EH (cell line): ENCODE measurements at regions not wholly inside any gene's neighbourhood (a gene's known extent, or its start where the extent isn't known, plus 50 kb on each side); places are given as distances from the start of the nearest gene placed in this dataset.

ENCODE experiments used
- DNase-seq: peaks from one replicate; pipeline ENCODE4 v3.0.0-alpha.2; 2015; ENCODE audit warnings: low read depth

- no peak for DNase-seq
These were observed 136.8 kb upstream of the ARL4C start for GRCh38 chr2:234633581-234634230.

GRCh38 chr2:234632527-234633391, 135.9 kb upstream of the ARL4C start:
- DNase-seq: peak; percentile 97

GRCh38 chr2:234631646-234632514, 135.0 kb upstream of the ARL4C start:
- DNase-seq: no peak

GRCh38 chr2:234630801-234631261, 133.9 kb upstream of the ARL4C start:
- DNase-seq: peak; percentile 33

GRCh38 chr2:234629596-234629995, 132.7 kb upstream of the ARL4C start:
- no peak for DNase-seq

- peak; percentile 24 for DNase-seq
These were observed 132.1 kb upstream of the ARL4C start for GRCh38 chr2:234628953-234629352.

- no peak for DNase-seq
These were observed 130.4 kb upstream of the ARL4C start for GRCh38 chr2:234627308-234627707.

- DNase-seq: no peak
These were observed 129.8 kb upstream of the ARL4C start for GRCh38 chr2:234626566-234627130.

- DNase-seq: no peak
These were observed 128.9 kb upstream of the ARL4C start for GRCh38 chr2:234625626-234626250.

GRCh38 chr2:234623521-234623991, 126.7 kb upstream of the ARL4C start:
- no peak for DNase-seq

GRCh38 chr2:234621120-234621519, 124.2 kb upstream of the ARL4C start:
- no peak for DNase-seq

- DNase-seq: no peak
These were observed 123.1 kb upstream of the ARL4C start for GRCh38 chr2:234620018-234620417.

GRCh38 chr2:234615643-234616356, 118.9 kb upstream of the ARL4C start:
- peak; percentile 41 for DNase-seq

GRCh38 chr2:234611209-234611608, 114.3 kb upstream of the ARL4C start:
- no peak for DNase-seq

- DNase-seq: no peak
These were observed 112.1 kb upstream of the ARL4C start for GRCh38 chr2:234608946-234609345.

GRCh38 chr2:234607691-234608090, 110.8 kb upstream of the ARL4C start:
- DNase-seq: no peak

GRCh38 chr2:234606896-234607295, 110.0 kb upstream of the ARL4C start:
- DNase-seq: no peak

GRCh38 chr2:234603619-234604018, 106.7 kb upstream of the ARL4C start:
- no peak for DNase-seq

- DNase-seq: no peak
These were observed 104.3 kb upstream of the ARL4C start for GRCh38 chr2:234601213-234601612.

GRCh38 chr2:234597576-234597861, 100.6 kb upstream of the ARL4C start:
- no peak for DNase-seq
